OCI-LY1 (cell line): ENCODE measurements at regions not wholly inside any gene's neighbourhood (a gene's known extent, or its start where the extent isn't known, plus 50 kb on each side); places are given as distances from the start of the nearest gene placed in this dataset.

Experiments
- EZH2 ChIP-seq: fragments of 200-600 bp; sonication (generic), shearing (Covaris generic); IDR thresholded peaks from 2 replicates; pipeline ENCODE4 v1.8.0; 2017; ENCODE audit warnings: borderline replicate concordance, mixed run types, mild to moderate bottlenecking, antibody characterized with exemption, low read length, moderate library complexity, mixed read lengths
- TF ChIP-seq, protein P1 (sequence below): fragments of 200-600 bp; sonication (generic), shearing (Covaris generic); IDR thresholded peaks from 2 replicates; pipeline ENCODE4 v1.5.1; 2017; ENCODE audit warnings: mild to moderate bottlenecking, antibody characterized with exemption, low read length, moderate library complexity, mixed read lengths

DNA sequence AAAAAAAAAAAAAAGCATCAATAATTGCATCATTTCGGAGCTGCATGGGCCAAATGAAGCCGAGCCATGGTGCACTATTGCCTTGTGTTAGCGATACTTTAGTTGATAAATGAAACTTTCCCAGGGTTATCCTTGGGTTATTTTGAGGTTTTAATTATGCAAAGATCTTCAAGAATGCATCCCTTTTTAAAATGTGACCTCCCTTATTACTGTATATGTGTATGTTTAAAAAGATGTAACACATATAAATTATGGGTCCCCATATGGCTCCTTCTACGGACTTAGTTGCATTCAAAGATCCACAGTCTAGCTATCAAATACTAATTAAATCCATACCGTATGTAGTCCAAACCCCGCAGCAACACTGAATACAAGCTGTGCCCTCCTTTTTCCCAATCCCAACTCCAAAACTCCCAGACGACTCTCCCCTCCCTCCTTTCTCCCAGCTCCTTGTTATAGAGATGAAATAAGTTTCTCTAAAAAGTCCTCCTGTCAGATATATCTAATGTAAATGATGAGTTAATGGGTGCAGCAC, 129.3 kb upstream of the MAP1LC3B2 start:
- TF ChIP-seq, protein P1, sequence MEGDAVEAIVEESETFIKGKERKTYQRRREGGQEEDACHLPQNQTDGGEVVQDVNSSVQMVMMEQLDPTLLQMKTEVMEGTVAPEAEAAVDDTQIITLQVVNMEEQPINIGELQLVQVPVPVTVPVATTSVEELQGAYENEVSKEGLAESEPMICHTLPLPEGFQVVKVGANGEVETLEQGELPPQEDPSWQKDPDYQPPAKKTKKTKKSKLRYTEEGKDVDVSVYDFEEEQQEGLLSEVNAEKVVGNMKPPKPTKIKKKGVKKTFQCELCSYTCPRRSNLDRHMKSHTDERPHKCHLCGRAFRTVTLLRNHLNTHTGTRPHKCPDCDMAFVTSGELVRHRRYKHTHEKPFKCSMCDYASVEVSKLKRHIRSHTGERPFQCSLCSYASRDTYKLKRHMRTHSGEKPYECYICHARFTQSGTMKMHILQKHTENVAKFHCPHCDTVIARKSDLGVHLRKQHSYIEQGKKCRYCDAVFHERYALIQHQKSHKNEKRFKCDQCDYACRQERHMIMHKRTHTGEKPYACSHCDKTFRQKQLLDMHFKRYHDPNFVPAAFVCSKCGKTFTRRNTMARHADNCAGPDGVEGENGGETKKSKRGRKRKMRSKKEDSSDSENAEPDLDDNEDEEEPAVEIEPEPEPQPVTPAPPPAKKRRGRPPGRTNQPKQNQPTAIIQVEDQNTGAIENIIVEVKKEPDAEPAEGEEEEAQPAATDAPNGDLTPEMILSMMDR, result no peak
- TF ChIP-seq EZH2, result no peak
